ENCODE measurements at regions not wholly inside any gene's neighbourhood (a gene's known extent, or its start where the extent isn't known, plus 50 kb on each side); places are given as distances from the start of the nearest gene placed in this dataset.
A peak's percentile ranks its signal among the peaks of the same experiment; 100 is the strongest.

DNA sequence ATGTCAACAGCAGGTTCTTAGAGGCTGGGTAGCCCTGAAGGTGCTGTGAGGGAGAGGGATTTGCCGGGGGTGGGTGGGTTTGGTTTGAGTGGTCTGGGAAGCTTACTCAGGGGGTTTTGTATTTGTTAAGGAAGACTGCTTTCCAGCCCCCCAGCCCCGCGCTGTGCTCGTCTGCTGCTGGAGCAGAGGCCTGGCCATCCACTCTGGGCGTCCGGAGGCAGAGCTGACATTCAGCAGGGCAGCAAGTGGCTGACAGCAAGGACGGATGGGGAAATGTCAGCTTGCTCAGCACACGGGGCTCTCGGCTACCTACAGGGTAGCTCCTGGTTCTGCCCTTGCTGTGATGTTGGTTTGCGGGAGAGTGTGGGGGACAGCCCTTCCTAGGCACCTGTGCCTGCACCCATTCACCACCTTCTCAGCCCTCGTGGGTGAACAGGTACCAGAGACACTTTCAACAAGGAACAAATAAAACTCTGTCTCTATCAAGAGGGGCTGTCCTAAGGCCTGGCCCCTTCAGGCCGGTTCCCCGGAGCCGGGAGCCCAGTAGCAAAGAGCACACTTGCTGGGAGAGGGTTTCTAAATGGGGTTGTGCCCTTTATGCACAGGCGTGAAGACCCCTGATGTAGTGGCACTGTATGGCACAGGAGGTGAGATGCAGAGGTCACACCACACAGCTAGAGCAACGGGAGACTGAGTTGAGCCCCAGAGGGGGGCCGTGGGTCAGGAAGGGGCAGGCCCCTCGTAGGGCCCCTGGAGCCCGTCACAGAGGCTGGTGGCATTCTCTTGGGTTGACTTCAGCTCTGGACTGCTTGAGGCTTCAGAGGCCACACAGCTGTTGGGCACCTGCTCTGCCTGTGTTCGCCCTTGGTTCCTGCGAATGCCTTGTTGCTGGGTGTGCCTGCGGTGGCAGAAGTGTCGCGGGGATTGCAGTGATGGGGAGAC lies 72.2 kb upstream of the SHH start:
- no peak for DNase-seq (ENCODE audit: low spot score in 2 of 2)
- Histone ChIP-seq H3K27ac (no peak overlapping the region), H3K4me3 (no peak overlapping the region), H3K9me3 (no peaks in the 10 kb centered on the region), H3K36me3 (no peaks in the 10 kb centered on the region), H3K4me1 (no peaks in the 10 kb centered on the region), H3K27me3 (no peaks in the 10 kb centered on the region)
- TF ChIP-seq CTCF (IDR thresholded peaks at IDR 0.05), result no peak
- intact Hi-C loops (cut with DNase I), result no loop called here

DNA sequence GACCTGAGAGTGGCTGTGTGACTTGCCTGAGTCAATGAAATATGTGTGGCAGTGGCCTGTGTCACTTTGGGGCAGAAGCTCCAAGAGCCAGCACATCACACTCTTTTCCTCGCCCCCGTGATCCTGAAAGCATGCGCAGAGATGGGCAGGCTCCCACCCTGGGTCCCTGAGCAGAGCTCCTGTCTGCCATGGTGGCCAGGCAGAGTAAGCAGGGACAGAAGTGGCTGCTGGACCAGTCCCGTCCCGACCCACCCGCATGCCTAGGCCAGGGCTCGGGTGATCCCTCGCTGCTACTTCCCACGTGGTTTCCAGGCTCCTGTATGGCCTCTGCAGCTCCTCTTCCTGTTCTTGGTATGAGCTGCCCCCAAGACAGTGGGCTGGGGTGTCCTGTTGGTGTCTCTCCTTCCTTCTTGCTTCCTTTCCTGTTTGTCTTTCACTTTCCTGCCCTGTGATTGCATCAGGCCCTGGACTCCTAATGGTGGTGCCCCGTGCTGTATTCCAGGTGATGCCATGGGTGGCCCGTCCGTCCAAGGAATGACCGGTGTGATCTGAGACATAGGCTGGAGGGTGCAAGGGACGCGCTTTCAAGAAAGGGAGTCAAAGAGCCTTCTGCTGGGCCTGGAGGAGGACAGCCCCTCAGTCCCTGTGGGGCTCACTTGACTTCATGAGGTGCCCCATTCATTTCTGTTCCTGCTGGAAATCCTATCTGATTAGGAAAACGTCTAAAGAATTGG lies 71.4 kb upstream of the SHH start:
- no peaks in the 10 kb centered on the region for H3K36me3 ChIP-seq
- H3K9me3 ChIP-seq, result no peaks in the 10 kb centered on the region
- H3K4me3 ChIP-seq, result no peak overlapping the region
- no peak overlapping the region for H3K27ac ChIP-seq
- intact Hi-C loops (cut with DNase I), result no loop called here
- no peaks in the 10 kb centered on the region for H3K4me1 ChIP-seq
- no peaks in the 10 kb centered on the region for H3K27me3 ChIP-seq
- no peak for TF ChIP-seq CTCF (IDR thresholded peaks at IDR 0.05)
- DNase-seq (ENCODE audit: low spot score in 2 of 2), result no peak

GRCh38 chr7:155882596-155882995 lies 70.3 kb upstream of the SHH start:
- peak in 1 of 2 donors; percentile 22 for DNase-seq (ENCODE audit: low spot score in 2 of 2)
- TF ChIP-seq CTCF (IDR thresholded peaks at IDR 0.05), result no peak
- no peaks in the 10 kb centered on the region for H3K27me3 ChIP-seq
- no peaks in the 10 kb centered on the region for H3K4me1 ChIP-seq
- no peaks in the 10 kb centered on the region for H3K9me3 ChIP-seq
- intact Hi-C loops (cut with DNase I), result no loop called here
- H3K4me3 ChIP-seq, result no peak overlapping the region
- H3K36me3 ChIP-seq, result no peaks in the 10 kb centered on the region
- no peak overlapping the region for H3K27ac ChIP-seq

DNA sequence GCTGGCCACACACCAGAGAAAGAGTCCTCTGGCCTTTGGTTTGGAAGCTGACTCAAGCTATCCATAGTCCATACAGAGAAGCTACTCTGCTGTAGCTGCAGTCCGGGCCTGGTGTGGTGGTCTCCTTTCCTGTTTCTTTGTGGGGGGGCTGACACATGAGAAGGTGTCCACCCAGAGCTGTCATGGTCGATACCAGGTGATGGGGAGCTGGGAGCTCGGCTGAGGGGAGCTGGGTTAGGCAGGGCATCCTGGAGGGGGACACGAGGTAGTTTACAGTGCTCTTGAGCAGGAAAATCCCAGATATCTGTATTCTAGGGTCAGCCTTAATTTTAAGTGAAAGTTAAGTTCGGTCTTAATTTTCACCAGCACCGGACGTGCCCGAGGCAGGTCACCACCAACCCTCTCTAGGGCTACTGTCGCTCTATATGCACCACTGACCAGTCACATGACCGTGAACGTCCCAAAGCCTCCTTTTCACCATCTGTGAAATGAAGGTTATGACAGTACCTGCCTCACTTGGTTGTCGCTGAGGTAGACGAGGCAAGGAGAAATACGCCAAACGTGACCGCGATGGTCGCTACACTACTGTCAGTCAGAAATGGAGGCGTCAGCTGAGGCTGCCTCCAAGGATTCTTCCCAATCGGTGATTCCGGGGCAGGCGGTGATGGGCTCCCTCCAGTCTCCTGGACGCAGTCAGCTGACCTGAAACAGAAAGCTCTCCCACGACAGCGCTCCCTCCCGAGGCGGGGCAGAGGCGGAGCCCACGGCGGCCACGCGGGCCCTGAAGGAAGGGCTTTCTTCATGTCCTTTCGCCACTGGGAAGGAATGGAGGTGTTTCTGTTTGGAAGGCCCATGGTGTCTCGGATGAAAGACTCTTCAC lies 69.4 kb upstream of the SHH start:
- Histone ChIP-seq H3K36me3 (no peaks in the 10 kb centered on the region), H3K27ac (no peak overlapping the region), H3K4me1 (no peaks in the 10 kb centered on the region), H3K9me3 (no peaks in the 10 kb centered on the region), H3K4me3 (no peak overlapping the region), H3K27me3 (no peaks in the 10 kb centered on the region)
- TF ChIP-seq CTCF (IDR thresholded peaks at IDR 0.05), result no peak
- peak in 1 of 2 donors; percentile 49 for DNase-seq (ENCODE audit: low spot score in 2 of 2)
- intact Hi-C loops (cut with DNase I), result no loop called here

GRCh38 chr7:155880721-155881120 lies 68.5 kb upstream of the SHH start:
- DNase-seq (ENCODE audit: low spot score in 2 of 2), result no peak
- Histone ChIP-seq H3K36me3 (no peaks in the 10 kb centered on the region), H3K4me3 (no peak overlapping the region), H3K9me3 (no peaks in the 10 kb centered on the region), H3K27ac (no peak overlapping the region), H3K27me3 (no peaks in the 10 kb centered on the region), H3K4me1 (no peaks in the 10 kb centered on the region)
- no peak for TF ChIP-seq CTCF (IDR thresholded peaks at IDR 0.05)
- intact Hi-C loops (cut with DNase I), result no loop called here
